GM12878 (cell line): ENCODE measurements at regions not wholly inside any gene's neighbourhood (a gene's known extent, or its start where the extent isn't known, plus 50 kb on each side); places are given as distances from the start of the nearest gene placed in this dataset.

Experiments
- ATAC-seq: fragments of 200-7000 bp; cut with Tn5 transposase; 3 replicates; pipeline ENCODE4 v1.9.1; 2020; ENCODE audit warnings: mild to moderate bottlenecking, moderate library complexity
- BruUV-seq: library from RNA; stranded (reverse); fragments of 400-500 nt; replicated peaks from 2 replicates; lab custom pipeline; 2021; lab: Mats Ljungman, UMichigan
- CTCF ChIA-PET: fragments of 300-600 bp; sonication (Branson Sonifier 250); formaldehyde crosslinking; extraction: SDS; loops from one replicate; lab custom pipeline; 2021; ENCODE audit warnings: inconsistent platforms; lab: Yijun Ruan, JAX
- POLR2A ChIA-PET: fragments of 350-600 bp; formaldehyde crosslinking; extraction: SDS; loops from one replicate; lab custom pipeline; 2021; ENCODE audit warnings: inconsistent platforms; lab: Charles Lee
- RAD21 ChIA-PET: fragments of 300-600 bp; sonication (Branson Sonifier 250); formaldehyde crosslinking; loops from one replicate; lab custom pipeline; 2023; ENCODE audit warnings: antibody characterized with exemption; ENCODE audit not compliant: unreplicated experiment; lab: Charles Lee
- SMC1A ChIA-PET: fragments of 300-600 bp; sonication (Branson Sonifier 250); formaldehyde crosslinking; loops from one replicate; lab custom pipeline; 2023; ENCODE audit not compliant: unreplicated experiment, uncharacterized antibody; lab: Charles Lee
- DNase-seq: peaks from one replicate; pipeline ENCODE4 v3.0.0-alpha.2; 2011; ENCODE audit warnings: low read depth, low spot score
- FAIRE-seq: peaks from 3 replicates; lab custom pipeline; 2011; peaks lifted over from hg19 to GRCh38; lab: Jason Lieb, UNC
- H2AFZ ChIP-seq: 2 replicates; pipeline ENCODE4 v1.6.0; 2011; ENCODE audit warnings: low read depth, low read length, control low read depth; ENCODE audit not compliant: control insufficient read depth
- H3K27ac ChIP-seq: 2 replicates; pipeline ENCODE4 v1.5.1; 2011; ENCODE audit warnings: control low read depth; ENCODE audit not compliant: control insufficient read depth, insufficient read depth
- H3K27me3 ChIP-seq, 2 experiments: replicated peaks in 1 of 2; 2 replicates each; pipeline versions ENCODE4 v1.6.0 to v1.6.1; 2011; ENCODE audit warnings: low read length in 1 of 2; ENCODE audit not compliant: control insufficient read depth in 2 of 2, insufficient read depth in 2 of 2
- H3K36me3 ChIP-seq, 2 experiments: 2 replicates each; pipeline ENCODE4 v1.5.1; 2011; ENCODE audit warnings: low read length in 1 of 2; ENCODE audit not compliant: control insufficient read depth in 2 of 2, insufficient read depth in 2 of 2
- H3K4me1 ChIP-seq: 2 replicates; pipeline ENCODE4 v1.6.1; 2011; ENCODE audit warnings: mild to moderate bottlenecking, low read length, moderate library complexity, mixed read lengths; ENCODE audit not compliant: control insufficient read depth, insufficient read depth
- H3K4me2 ChIP-seq: 2 replicates; pipeline ENCODE4 v1.6.0; 2011; ENCODE audit warnings: control low read depth; ENCODE audit not compliant: control insufficient read depth, insufficient read depth
- H3K4me3 ChIP-seq: fragments of 200-600 bp; sonication (generic); 2 replicates; pipeline ENCODE4 v1.5.1; 2016
- H3K79me2 ChIP-seq: 2 replicates; pipeline ENCODE4 v1.6.0; 2011; ENCODE audit warnings: low read length; ENCODE audit not compliant: control insufficient read depth, insufficient read depth
- H3K9ac ChIP-seq: 2 replicates; pipeline ENCODE4 v1.8.0; 2011; ENCODE audit warnings: low read length, control low read depth, mixed read lengths; ENCODE audit not compliant: control insufficient read depth, insufficient read depth
- H3K9me3 ChIP-seq: replicated peaks from 3 replicates; pipeline ENCODE4 v1.5.1; 2011; ENCODE audit warnings: mild to moderate bottlenecking, low read length; ENCODE audit not compliant: control insufficient read depth, insufficient read depth
- H4K20me1 ChIP-seq: 2 replicates; pipeline ENCODE4 v1.6.0; 2011; ENCODE audit not compliant: control insufficient read depth, insufficient read depth
- BACH1 ChIP-seq: fragments of 450-650 bp; IDR thresholded peaks from 2 replicates; pipeline ENCODE4 v1.6.1; 2017; ENCODE audit warnings: mild to moderate bottlenecking, borderline replicate concordance
- CBX3 ChIP-seq: fragments of 200-600 bp; sonication (generic); IDR thresholded peaks from 2 replicates; pipeline ENCODE4 v1.6.1; 2016; ENCODE audit warnings: low read depth, borderline replicate concordance
- CREB1 ChIP-seq: IDR thresholded peaks from 2 replicates; pipeline ENCODE4 v1.6.1; 2012; ENCODE audit warnings: low read depth, mild to moderate bottlenecking, inconsistent platforms
- EGR1 ChIP-seq, 2 experiments: IDR thresholded peaks; 1 replicate in 1 of 2; 2 replicates in 1 of 2; pipeline ENCODE4 v1.6.1; 2011 to 2012; ENCODE audit warnings: low read depth in 2 of 2, low read length in 2 of 2, borderline replicate concordance in 1 of 2, mild to moderate bottlenecking in 1 of 2, moderate library complexity in 1 of 2
- ESRRA ChIP-seq: IDR thresholded peaks from 2 replicates; pipeline ENCODE4 v1.6.1; 2012; ENCODE audit warnings: mild to moderate bottlenecking, low read length, improper control_type of control experiment
- EZH2 ChIP-seq: IDR thresholded peaks from 2 replicates; pipeline ENCODE4 v1.6.1; 2012; ENCODE audit warnings: low read depth, mild to moderate bottlenecking, control low read depth, inconsistent platforms, low read length, borderline replicate concordance; ENCODE audit not compliant: control insufficient read depth
- POLR2A ChIP-seq: IDR thresholded peaks from 2 replicates; pipeline ENCODE4 v1.6.1; 2011; ENCODE audit warnings: low read depth, mild to moderate bottlenecking, low read length
- POU2F2 ChIP-seq: IDR thresholded peaks from 3 replicates; pipeline ENCODE4 v1.6.1; 2011; ENCODE audit warnings: low read depth, mild to moderate bottlenecking, low read length, borderline replicate concordance
- RELA ChIP-seq: fragments of 450-650 bp; IDR thresholded peaks from 2 replicates; pipeline ENCODE4 v1.8.0; 2014; ENCODE audit warnings: borderline replicate concordance; ENCODE audit not compliant: partially characterized antibody
- SUPT20H ChIP-seq: IDR thresholded peaks from 2 replicates; pipeline ENCODE4 v1.6.1; 2011; ENCODE audit warnings: low read depth, mild to moderate bottlenecking, low read length, moderate library complexity, borderline replicate concordance; ENCODE audit not compliant: control insufficient read depth
- TARDBP ChIP-seq: IDR thresholded peaks from 2 replicates; pipeline ENCODE4 v1.6.1; 2016; ENCODE audit warnings: borderline replicate concordance
- TBL1XR1 ChIP-seq: IDR thresholded peaks from 2 replicates; pipeline ENCODE4 v1.6.1; 2012; ENCODE audit warnings: low read depth, low read length, improper control_type of control experiment
- TCF3 ChIP-seq: IDR thresholded peaks from 2 replicates; pipeline ENCODE4 v1.6.1; 2012; ENCODE audit warnings: low read depth, mild to moderate bottlenecking, low read length, borderline replicate concordance; ENCODE audit not compliant: insufficient read depth
- ZNF24 ChIP-seq: fragments of 450-650 bp; IDR thresholded peaks from 2 replicates; pipeline ENCODE4 v1.6.1; 2017; ENCODE audit warnings: antibody characterized with exemption, mild to moderate bottlenecking
- ZNF274 ChIP-seq: IDR thresholded peaks from one replicate; pipeline ENCODE4 v1.8.0; 2011; ENCODE audit not compliant: insufficient read length, insufficient read depth
- WGBS: methylation state at CpG from one replicate; pipeline ENCODE4 v1.1.6; 2016; ENCODE audit warnings: low lambda C conversion rate; ENCODE audit not compliant: insufficient replicate concordance, insufficient coverage; ENCODE audit errors: missing lambda C conversion rate; 5-methylcytosine and 5-hydroxymethylcytosine counted together
- in situ Hi-C: fragments of 300-500 bp; cut with MboI; formaldehyde crosslinking; loops from 9 replicates; pipeline ENCODE4 v1.14.3; 2018; ENCODE audit warnings: mixed read lengths
- intact Hi-C: fragments of 100-400 bp; cut with micrococcal nuclease; formaldehyde crosslinking; loops from one replicate; pipeline ENCODE4 v1.14.2; 2022; ENCODE audit not compliant: unreplicated experiment
- TF ChIP-seq, protein P1 (sequence below): fragments of 450-650 bp; IDR thresholded peaks from 2 replicates; pipeline ENCODE4 v1.6.1; 2016; ENCODE audit warnings: mild to moderate bottlenecking

DNA sequence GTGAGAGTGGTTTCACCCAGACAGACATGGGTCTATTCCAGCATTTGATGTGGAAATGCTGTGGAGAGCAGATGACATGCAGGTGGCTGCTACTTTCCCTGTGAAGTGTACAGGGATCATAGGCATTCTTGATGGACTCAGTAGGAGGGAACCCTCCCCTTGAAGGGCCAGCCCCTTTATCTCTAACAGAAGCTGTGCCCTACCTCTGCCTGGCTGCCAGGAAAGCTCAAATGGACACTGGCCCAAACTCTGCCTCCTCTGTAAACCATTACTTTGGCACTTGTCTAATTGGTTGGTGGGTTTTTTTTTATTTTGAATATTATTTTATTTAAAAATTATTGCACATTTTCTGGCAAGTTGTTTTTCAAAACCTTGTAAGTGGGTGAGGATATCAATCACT is 106.7 kb upstream of the GGTLC1 start (continued):
- no peak for TF ChIP-seq CBX3
- no peak for TF ChIP-seq ZNF274
- TF ChIP-seq, protein P1, sequence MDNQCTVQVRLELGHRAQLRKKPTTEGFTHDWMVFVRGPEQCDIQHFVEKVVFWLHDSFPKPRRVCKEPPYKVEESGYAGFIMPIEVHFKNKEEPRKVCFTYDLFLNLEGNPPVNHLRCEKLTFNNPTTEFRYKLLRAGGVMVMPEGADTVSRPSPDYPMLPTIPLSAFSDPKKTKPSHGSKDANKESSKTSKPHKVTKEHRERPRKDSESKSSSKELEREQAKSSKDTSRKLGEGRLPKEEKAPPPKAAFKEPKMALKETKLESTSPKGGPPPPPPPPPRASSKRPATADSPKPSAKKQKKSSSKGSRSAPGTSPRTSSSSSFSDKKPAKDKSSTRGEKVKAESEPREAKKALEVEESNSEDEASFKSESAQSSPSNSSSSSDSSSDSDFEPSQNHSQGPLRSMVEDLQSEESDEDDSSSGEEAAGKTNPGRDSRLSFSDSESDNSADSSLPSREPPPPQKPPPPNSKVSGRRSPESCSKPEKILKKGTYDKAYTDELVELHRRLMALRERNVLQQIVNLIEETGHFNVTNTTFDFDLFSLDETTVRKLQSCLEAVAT: no peak
- no peak for TF ChIP-seq SUPT20H
- TF ChIP-seq TCF3: no peak
- no peak for TF ChIP-seq TBL1XR1

DNA sequence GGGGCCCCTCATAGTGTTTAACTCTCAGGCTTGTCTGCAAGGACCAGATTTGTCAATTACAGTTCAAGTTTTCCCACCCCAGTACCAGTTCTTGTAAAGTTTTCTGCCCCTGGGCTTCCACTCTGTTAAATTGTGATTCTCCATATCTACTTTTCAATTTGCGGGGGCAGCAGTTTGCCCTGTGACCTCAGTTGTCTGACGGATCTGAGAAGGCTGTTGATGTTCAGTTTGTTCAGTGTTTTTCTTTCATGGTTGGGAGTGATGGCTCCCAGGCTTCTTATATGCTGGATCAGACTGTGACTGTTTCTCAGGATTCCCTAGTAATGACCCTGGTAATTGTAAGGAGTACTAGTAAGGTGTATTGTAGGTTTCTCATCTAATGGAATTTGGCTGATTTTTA is 101.0 kb upstream of the GGTLC1 start:
- Histone ChIP-seq H2AFZ (no peak overlapping the region), H3K9ac (no peak overlapping the region), H3K36me3 (no peaks in the 10 kb centered on the region), H3K9me3 (no peaks in the 10 kb centered on the region), H4K20me1 (no peaks in the 10 kb centered on the region), H3K79me2 (no peaks in the 10 kb centered on the region), H3K4me1 (no peaks in the 10 kb centered on the region), H3K27me3 (no peaks in the 10 kb centered on the region; a peak in 1 of 4 replicates), H3K4me2 (no peak overlapping the region), H3K4me3 (no peak overlapping the region)
- DNase-seq: no peak
- ChIA-PET CTCF (no interaction called here), SMC1A (no interaction called here), RAD21 (no interaction called here), POLR2A (no interaction called here)
- no TSS peak for BruUV-seq
- no peak for FAIRE-seq
- 84% methylated on average over 2 of the region's 2 CpGs for WGBS
- intact Hi-C loops (no loop called here), in situ Hi-C loops (no loop called here)
- TF ChIP-seq EGR1 (IDR thresholded peaks at IDR 0.05; ENCODE audit: borderline replicate concordance in 1 of 2, low read depth in 2 of 2, low read length in 2 of 2): no peak
- TF ChIP-seq EZH2: no peak
- TF ChIP-seq RELA: no peak
- TF ChIP-seq POU2F2: no peak
- no peak for TF ChIP-seq ZNF24
- no peak for TF ChIP-seq ZNF274
- TF ChIP-seq ESRRA: no peak
- TF ChIP-seq TARDBP: no peak
- no peak for TF ChIP-seq POLR2A
- TF ChIP-seq CREB1: no peak
- no peak for TF ChIP-seq BACH1
- TF ChIP-seq, all 136 proteins: peak for 0
- no peak for ATAC-seq
- H3K27ac ChIP-seq: no peak overlapping the region
